ENCODE measurements at regions not wholly inside any gene's neighbourhood (a gene's known extent, or its start where the extent isn't known, plus 50 kb on each side); places are given as distances from the start of the nearest gene placed in this dataset.

- H3K9me1 ChIP-seq (replicated peaks; ENCODE audit: control insufficient read depth, extremely low read depth, insufficient read depth, low read length), result no peaks in the 10 kb centered on the region
- TF ChIP-seq FOS (IDR thresholded peaks at IDR 0.05; ENCODE audit: borderline replicate concordance, insufficient read depth, low read length), result no peak
- TF ChIP-seq JUN (IDR thresholded peaks at IDR 0.05; ENCODE audit: borderline replicate concordance, insufficient read depth, insufficient read length, low read depth), result no peak
- no peak for TF ChIP-seq POLR2A (IDR thresholded peaks at IDR 0.05; ENCODE audit: low read depth, low read length)
- no peak for TF ChIP-seq POLR2AphosphoS5 (IDR thresholded peaks at IDR 0.05; ENCODE audit: insufficient read depth, low read depth, low read length)
- no peak for TF ChIP-seq EZH2 (IDR thresholded peaks at IDR 0.05; ENCODE audit: borderline replicate concordance, low read depth, low read length, severe bottlenecking)
- no peak for TF ChIP-seq MAX (IDR thresholded peaks at IDR 0.05; ENCODE audit: insufficient read depth, insufficient read length)
- no peak for TF ChIP-seq CTCF (IDR thresholded peaks at IDR 0.05; ENCODE audit: extremely low read depth in 1 of 2, insufficient read depth in 1 of 2, low read depth in 1 of 2, low read length in 2 of 2)
- TF ChIP-seq GATA2 (IDR thresholded peaks at IDR 0.05; ENCODE audit: insufficient read depth, insufficient read length, low read depth, low read length), result no peak
- no peak for TF ChIP-seq MYC (IDR thresholded peaks at IDR 0.05; ENCODE audit: low read depth, low read length)
- H3K79me2 ChIP-seq (ENCODE audit: control insufficient read depth, insufficient read depth, low read length), result no peaks in the 10 kb centered on the region
- H3K36me3 ChIP-seq (ENCODE audit: control insufficient read depth in 2 of 2, extremely low read depth in 1 of 2, insufficient read depth in 2 of 2, low read length in 2 of 2), result no peaks in the 10 kb centered on the region
- DNase-seq (ENCODE audit: low read depth, low spot score) (no peak), FAIRE-seq (no peak)
- no peaks in the 10 kb centered on the region for H4K20me1 ChIP-seq (replicated peaks; ENCODE audit: control insufficient read depth, extremely low read depth, insufficient read depth, low read length)
- no peaks in the 10 kb centered on the region for H3K4me1 ChIP-seq (ENCODE audit: control insufficient read depth, extremely low read depth, insufficient read depth, low read length)
- no peak overlapping the region for H2AFZ ChIP-seq (ENCODE audit: low read depth, low read length)
- no TSS peak for BruUV-seq (replicated peaks)
- ChIA-PET POLR2A (no interaction called here), CTCF (no interaction called here)
- dilution Hi-C loops (cut with MboI; ENCODE audit: extremely low pct_ligation_motif_present, low sequenced_read_pairs), result no loop called here
- no peaks in the 10 kb centered on the region for H3K9me3 ChIP-seq (replicated peaks; ENCODE audit: control insufficient read depth, insufficient read depth, low read length)
- H3K27ac ChIP-seq (ENCODE audit: insufficient read depth, low read depth, low read length), result no peak overlapping the region
- H3K27me3 ChIP-seq (ENCODE audit: control insufficient read depth in 2 of 2, insufficient read depth in 2 of 2, low read length in 2 of 2), result peaks cover 2 to 10% of the 10 kb centered on the region in 2 experiments
- intact Hi-C loops (cut with micrococcal nuclease), result no loop called here
- no peak overlapping the region for H3K4me2 ChIP-seq (ENCODE audit: insufficient read depth, low read length)
- H3K9ac ChIP-seq (replicated peaks; ENCODE audit: extremely low read depth, insufficient read depth, low read length), result no peak overlapping the region
- no peak overlapping the region for H3K4me3 ChIP-seq (replicated peaks in 1 of 3; ENCODE audit: insufficient read depth in 1 of 3, low read depth in 1 of 3, low read length in 3 of 3)
Observed at GRCh38 chr21:38637161-38637560, 138.9 kb upstream of the ERG start.

All from endothelial cell of umbilical vein (primary cell).